ENCODE measurements at regions not wholly inside any gene's neighbourhood (a gene's known extent, or its start where the extent isn't known, plus 50 kb on each side); places are given as distances from the start of the nearest gene placed in this dataset.
A peak's percentile ranks its signal among the peaks of the same experiment; 100 is the strongest.

- Histone ChIP-seq H3K9ac (no peak overlapping the region), H3K4me2 (peak overlapping the region; percentile 66), H3K27ac (peak overlapping the region; percentile 80), H3K36me3 (no peaks in the 10 kb centered on the region), H3K4me1 (peaks cover 47% of the 10 kb centered on the region), H3K27me3 (no peaks in the 10 kb centered on the region), H3K9me3 (ENCODE audit: low read depth) (no peaks in the 10 kb centered on the region), H4K20me1 (ENCODE audit: low read depth) (no peaks in the 10 kb centered on the region), H3K4me3 (peak overlapping the region; percentile 10), H3F3A (ENCODE audit: low read depth) (peaks cover 33% of the 10 kb centered on the region), H3K79me2 (ENCODE audit: low read depth) (no peaks in the 10 kb centered on the region), H2AFZ (replicated peaks) (no peak overlapping the region)
- Mint-ChIP-seq H3K36me3 (no peaks in the 10 kb centered on the region), H3K9me3 (no peaks in the 10 kb centered on the region), H3K27ac (peak overlapping the region; percentile 16), H3K4me1 (peaks cover 34% of the 10 kb centered on the region), H3K27me3 (ENCODE audit: insufficient read depth, low read depth) (no peaks in the 10 kb centered on the region), H3K4me3 (no peak overlapping the region)
- no peak for TF ChIP-seq EZH2 (IDR thresholded peaks at IDR 0.05)
- TF ChIP-seq CTCF (IDR thresholded peaks at IDR 0.05) = peak; percentile 18
- TF ChIP-seq EZH2phosphoT487 (IDR thresholded peaks at IDR 0.05) = no peak
- peak; percentile 57 for DNase-seq (ENCODE audit: low spot score)
These were observed 298.2 kb upstream of the CHST9 start for GRCh38 chr18:27483276-27483675.

- TF ChIP-seq EZH2 (IDR thresholded peaks at IDR 0.05) (no peak), EZH2phosphoT487 (IDR thresholded peaks at IDR 0.05) (no peak), CTCF (IDR thresholded peaks at IDR 0.05) (no peak)
- Mint-ChIP-seq H3K27ac (no peak overlapping the region), H3K36me3 (no peaks in the 10 kb centered on the region), H3K4me3 (no peak overlapping the region), H3K9me3 (no peaks in the 10 kb centered on the region), H3K27me3 (ENCODE audit: insufficient read depth, low read depth) (peaks cover 6% of the 10 kb centered on the region), H3K4me1 (peaks cover 48% of the 10 kb centered on the region)
- Histone ChIP-seq H3F3A (ENCODE audit: low read depth) (peaks cover 32% of the 10 kb centered on the region), H3K9me3 (ENCODE audit: low read depth) (no peaks in the 10 kb centered on the region), H3K79me2 (ENCODE audit: low read depth) (no peaks in the 10 kb centered on the region), H3K4me1 (peaks cover 46% of the 10 kb centered on the region), H2AFZ (replicated peaks) (no peak overlapping the region), H3K4me2 (no peak overlapping the region), H3K36me3 (no peaks in the 10 kb centered on the region), H3K27me3 (no peaks in the 10 kb centered on the region), H3K9ac (no peak overlapping the region), H4K20me1 (ENCODE audit: low read depth) (no peaks in the 10 kb centered on the region), H3K4me3 (no peak overlapping the region), H3K27ac (no peak overlapping the region)
- DNase-seq (ENCODE audit: low spot score) = no peak
These were observed 293.4 kb upstream of the CHST9 start for GRCh38 chr18:27478459-27478858.

GRCh38 chr18:27473318-27473717 lies 288.2 kb upstream of the CHST9 start:
- H3K79me2 ChIP-seq (ENCODE audit: low read depth) = no peaks in the 10 kb centered on the region
- DNase-seq (ENCODE audit: low spot score) = no peak
- no peak overlapping the region for H3K27ac ChIP-seq
- H3K27me3 ChIP-seq = no peaks in the 10 kb centered on the region
- no peak overlapping the region for H3K4me3 ChIP-seq
- TF ChIP-seq EZH2 (IDR thresholded peaks at IDR 0.05) (no peak), CTCF (IDR thresholded peaks at IDR 0.05) (no peak), EZH2phosphoT487 (IDR thresholded peaks at IDR 0.05) (no peak)
- no peaks in the 10 kb centered on the region for H3K9me3 ChIP-seq (ENCODE audit: low read depth)
- H3F3A ChIP-seq (ENCODE audit: low read depth) = peaks cover 12% of the 10 kb centered on the region
- no peaks in the 10 kb centered on the region for H3K36me3 ChIP-seq
- Mint-ChIP-seq H3K27ac (no peak overlapping the region), H3K36me3 (no peaks in the 10 kb centered on the region), H3K27me3 (ENCODE audit: insufficient read depth, low read depth) (peaks cover 6% of the 10 kb centered on the region), H3K9me3 (peaks cover 3% of the 10 kb centered on the region), H3K4me1 (peaks cover 26% of the 10 kb centered on the region), H3K4me3 (no peak overlapping the region)
- H3K4me2 ChIP-seq = no peak overlapping the region
- no peak overlapping the region for H2AFZ ChIP-seq (replicated peaks)
- no peak overlapping the region for H3K9ac ChIP-seq
- H4K20me1 ChIP-seq (ENCODE audit: low read depth) = no peaks in the 10 kb centered on the region
- H3K4me1 ChIP-seq = peaks cover 33% of the 10 kb centered on the region
